ENCODE measurements at regions not wholly inside any gene's neighbourhood (a gene's known extent, or its start where the extent isn't known, plus 50 kb on each side); places are given as distances from the start of the nearest gene placed in this dataset.

DNA sequence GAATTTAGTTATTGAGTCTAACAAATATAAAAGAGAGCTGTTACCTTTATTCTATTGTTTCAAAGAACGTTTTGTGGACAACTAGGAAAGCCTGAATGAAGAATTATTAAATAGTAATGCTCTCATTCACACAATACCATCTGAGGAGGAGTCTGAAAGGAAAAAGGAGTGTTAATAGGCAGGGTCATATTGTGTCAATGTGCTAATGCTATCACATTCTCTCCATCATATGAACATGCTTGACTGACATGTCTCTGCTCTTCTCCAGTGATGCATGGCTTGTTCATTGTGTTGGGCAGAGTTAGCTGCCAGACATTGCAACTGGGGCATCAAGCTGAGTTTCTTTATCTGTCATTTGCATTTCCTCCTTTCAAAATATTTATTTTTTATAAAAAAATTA, 1578.0 kb downstream of the MAT2B start:
- Histone ChIP-seq H3K36me3 (no peaks in the 10 kb centered on the region), H3K9me3 (no peaks in the 10 kb centered on the region), H3K4me1 (no peaks in the 10 kb centered on the region), H3K27me3 (no peaks in the 10 kb centered on the region), H3K4me3 (ENCODE audit: low read depth, low read length) (no peak overlapping the region)
- TF ChIP-seq CTCF (IDR thresholded peaks at IDR 0.05; ENCODE audit: low read depth, low read length), result no peak
- no peak for DNase-seq

GRCh38 chr5:165086465-165086864, 1581.0 kb downstream of the MAT2B start:
- no peak for TF ChIP-seq CTCF (IDR thresholded peaks at IDR 0.05; ENCODE audit: low read depth, low read length)
- no peaks in the 10 kb centered on the region for H3K4me1 ChIP-seq

DNA sequence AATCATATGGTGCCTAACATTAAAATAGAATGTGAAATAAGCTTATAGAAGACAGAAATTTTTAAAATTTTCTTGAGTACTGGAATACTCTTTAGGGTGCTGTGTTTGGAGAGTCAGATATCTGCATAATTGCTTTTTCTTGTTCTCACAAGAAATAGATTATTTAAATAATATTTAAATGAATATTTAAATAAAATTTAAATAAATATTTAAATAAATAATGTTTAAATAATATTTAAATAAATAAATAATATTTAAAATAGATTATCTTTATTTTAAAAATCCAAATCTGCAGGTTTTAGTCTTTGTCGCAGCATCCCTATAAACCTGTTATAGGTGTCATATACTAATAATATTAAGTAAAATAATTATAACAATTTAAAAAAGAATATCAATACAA, 1589.4 kb downstream of the MAT2B start:
- H3K36me3 ChIP-seq, result no peaks in the 10 kb centered on the region
- no peaks in the 10 kb centered on the region for H3K4me1 ChIP-seq
- no peak for DNase-seq
- peaks cover 2% of the 10 kb centered on the region; the same call in 1 of the 2 replicates for H3K9me3 ChIP-seq
- no peak for TF ChIP-seq CTCF (IDR thresholded peaks at IDR 0.05; ENCODE audit: low read depth, low read length)
- H3K27me3 ChIP-seq, result no peaks in the 10 kb centered on the region
- H3K4me3 ChIP-seq (ENCODE audit: low read depth, low read length), result no peak overlapping the region

More at GRCh38 chr5:165086465-165086864, 1581.0 kb downstream of the MAT2B start:
- H3K27me3 ChIP-seq, result no peaks in the 10 kb centered on the region
- H3K36me3 ChIP-seq, result no peaks in the 10 kb centered on the region
- no peaks in the 10 kb centered on the region for H3K9me3 ChIP-seq
- H3K4me3 ChIP-seq (ENCODE audit: low read depth, low read length), result no peak overlapping the region
- no peak for DNase-seq

DNA sequence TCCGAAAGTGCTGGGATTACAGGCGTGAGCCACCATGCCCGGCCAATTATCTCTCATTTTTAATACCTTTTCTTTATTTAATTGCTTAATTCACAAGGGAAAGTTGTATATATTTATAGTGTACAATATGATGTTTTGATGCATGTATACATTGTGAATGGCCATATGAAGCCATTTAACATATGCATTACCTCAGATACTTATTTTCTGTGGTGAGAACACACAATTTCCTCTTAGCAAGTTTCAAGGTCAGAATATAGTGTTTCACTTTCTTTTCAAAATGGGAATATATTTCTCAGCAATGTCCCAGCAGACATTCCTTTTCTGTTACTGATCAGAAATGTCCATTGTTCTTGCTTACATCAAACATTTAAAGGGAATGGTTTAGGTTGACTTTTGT, 1596.3 kb downstream of the MAT2B start:
- Histone ChIP-seq H3K4me3 (ENCODE audit: low read depth, low read length) (no peak overlapping the region), H3K27me3 (no peaks in the 10 kb centered on the region), H3K4me1 (no peaks in the 10 kb centered on the region), H3K9me3 (peaks cover 4% of the 10 kb centered on the region; the same call in 1 of the 2 replicates), H3K36me3 (no peaks in the 10 kb centered on the region)
- TF ChIP-seq CTCF (IDR thresholded peaks at IDR 0.05; ENCODE audit: low read depth, low read length), result no peak
- no peak for DNase-seq

DNA sequence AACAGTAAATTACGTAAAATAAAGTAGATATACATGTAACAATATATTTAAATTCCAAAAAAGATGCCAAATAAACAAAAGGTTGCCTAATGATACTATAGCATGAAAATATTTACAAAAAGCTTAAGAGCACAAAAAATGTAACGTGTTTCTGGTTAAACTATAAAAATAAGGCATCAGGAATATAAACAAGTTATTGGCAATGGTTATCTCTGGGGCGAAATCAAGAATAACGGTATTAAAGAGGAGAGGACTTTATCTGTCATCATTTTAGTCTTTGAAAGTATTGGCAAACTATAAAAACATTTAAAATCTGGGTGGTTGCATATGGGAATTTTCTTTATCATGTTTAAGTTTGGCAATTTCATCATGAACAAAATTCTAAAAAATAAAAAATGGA, 1599.2 kb downstream of the MAT2B start:
- DNase-seq, result no peak
- Histone ChIP-seq H3K4me1 (no peaks in the 10 kb centered on the region), H3K9me3 (peaks cover 4% of the 10 kb centered on the region; the same call in 1 of the 2 replicates), H3K4me3 (ENCODE audit: low read depth, low read length) (no peak overlapping the region), H3K36me3 (no peaks in the 10 kb centered on the region), H3K27me3 (no peaks in the 10 kb centered on the region)
- TF ChIP-seq CTCF (IDR thresholded peaks at IDR 0.05; ENCODE audit: low read depth, low read length), result no peak

DNA sequence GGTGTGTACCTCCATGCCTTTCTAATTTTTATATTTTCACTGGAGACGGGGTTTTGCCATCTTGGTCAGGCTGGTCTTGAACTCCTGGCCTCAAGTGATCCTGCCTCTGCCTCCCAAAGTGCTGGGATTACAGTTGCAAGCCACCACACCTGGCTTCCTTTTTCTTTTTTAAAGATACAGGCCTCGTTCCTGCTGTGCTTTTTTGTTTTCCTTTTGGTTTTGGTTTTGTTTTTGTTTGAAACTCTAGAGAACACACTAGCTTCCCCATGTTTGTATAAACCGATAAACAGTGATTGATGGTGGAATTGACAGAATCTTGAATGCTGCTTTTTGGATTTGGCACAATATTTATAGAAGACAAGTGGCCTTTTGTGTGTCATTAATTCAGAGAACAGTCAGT, 1603.4 kb downstream of the MAT2B start:
- Histone ChIP-seq H3K36me3 (no peaks in the 10 kb centered on the region), H3K4me1 (no peaks in the 10 kb centered on the region), H3K4me3 (ENCODE audit: low read depth, low read length) (no peak overlapping the region), H3K27me3 (no peaks in the 10 kb centered on the region), H3K9me3 (no peaks in the 10 kb centered on the region)
- no peak for TF ChIP-seq CTCF (IDR thresholded peaks at IDR 0.05; ENCODE audit: low read depth, low read length)
- DNase-seq, result no peak

Measured in BE2C (cell line).